Ishikawa (cell line): ENCODE measurements at regions not wholly inside any gene's neighbourhood (a gene's known extent, or its start where the extent isn't known, plus 50 kb on each side); places are given as distances from the start of the nearest gene placed in this dataset.

Experiments used
- CEBPB ChIP-seq: IDR thresholded peaks from 2 replicates; pipeline ENCODE4 v1.6.1; 2012
- EP300 ChIP-seq: IDR thresholded peaks from 2 replicates; pipeline ENCODE4 v1.6.1; 2012; ENCODE audit warnings: borderline replicate concordance
- RAD21 ChIP-seq: IDR thresholded peaks from 2 replicates; pipeline ENCODE4 v1.6.1; 2012; ENCODE audit warnings: low read depth
- TCF12 ChIP-seq: IDR thresholded peaks from 2 replicates; pipeline ENCODE4 v1.6.1; 2012; ENCODE audit warnings: low read depth
- YY1 ChIP-seq: IDR thresholded peaks from 2 replicates; pipeline ENCODE4 v1.6.1; 2012; ENCODE audit warnings: low read depth

- TF ChIP-seq RAD21 (no peak), CEBPB (no peak), TCF12 (no peak), EP300 (no peak), YY1 (no peak)
These were observed 174.1 kb upstream of the RMST start for GRCh38 chr12:97288531-97288930.
